SH-SY5Y (cell line): ENCODE measurements at regions not wholly inside any gene's neighbourhood (a gene's known extent, or its start where the extent isn't known, plus 50 kb on each side); places are given as distances from the start of the nearest gene placed in this dataset.

Source experiments
- GATA2 ChIP-seq: IDR thresholded peaks from 2 replicates; pipeline ENCODE4 v1.6.1; 2011; ENCODE audit warnings: mild to moderate bottlenecking, low read depth, low read length
- GATA3 ChIP-seq: IDR thresholded peaks from 2 replicates; pipeline ENCODE4 v1.6.1; 2011; ENCODE audit warnings: low read depth, mild to moderate bottlenecking, low read length, moderate library complexity

DNA sequence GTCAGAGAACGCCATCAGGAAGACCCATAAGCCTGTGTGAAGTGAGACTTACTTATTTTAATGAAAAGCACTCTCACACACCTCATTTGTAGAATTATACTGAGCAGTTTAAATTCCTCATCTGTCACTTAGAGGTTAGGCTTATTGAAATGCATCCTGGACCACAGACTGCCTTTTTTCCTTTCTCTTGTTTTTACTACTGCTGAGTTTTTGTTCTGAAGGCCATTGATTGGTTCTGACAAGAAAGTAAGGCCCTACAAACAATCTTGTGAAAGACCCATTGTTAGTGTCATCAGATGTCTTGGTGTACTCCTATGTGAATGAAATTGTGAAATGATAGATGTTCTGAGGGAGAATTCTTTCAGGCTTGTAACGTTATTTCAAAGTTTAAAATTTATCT lies 1343.3 kb upstream of the ADGRL2 start:
- TF ChIP-seq GATA2 (no peak), GATA3 (no peak)
